Panc1 (cell line): ENCODE measurements at regions not wholly inside any gene's neighbourhood (a gene's known extent, or its start where the extent isn't known, plus 50 kb on each side); places are given as distances from the start of the nearest gene placed in this dataset.

Experiments used
- CTCF ChIP-seq: fragments of 450-650 bp; IDR thresholded peaks from 2 replicates; pipeline ENCODE4 v1.5.1; 2017; ENCODE audit warnings: mild to moderate bottlenecking
- POLR2AphosphoS5 ChIP-seq: IDR thresholded peaks from 2 replicates; pipeline ENCODE4 v1.6.1; 2012; ENCODE audit warnings: mild to moderate bottlenecking, low read depth, low read length, moderate library complexity

DNA sequence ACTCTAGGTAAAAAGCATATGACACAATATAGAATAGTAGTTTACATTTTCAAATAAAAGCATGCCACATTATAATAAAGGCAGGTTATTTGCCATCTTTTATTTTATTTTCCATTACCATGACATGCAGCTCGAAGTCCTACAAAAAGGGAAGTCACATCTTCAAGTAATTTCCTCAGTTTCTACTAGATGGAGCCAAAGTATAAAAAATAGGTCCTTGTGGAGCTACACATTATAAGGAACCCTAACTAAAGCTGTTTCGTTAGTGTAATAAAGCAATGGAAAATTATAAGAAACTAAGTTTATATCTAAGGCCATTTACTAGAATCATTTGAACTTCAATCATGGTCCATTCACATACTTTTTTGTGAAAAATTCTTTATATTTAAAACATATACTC is 674.5 kb downstream of the KCNJ3 start:
- peak; percentile 24; the same call in 1 of the 2 replicates for TF ChIP-seq CTCF
- no peak for TF ChIP-seq POLR2AphosphoS5
